Fibroblast of villous mesenchyme (primary cell): ENCODE measurements at regions not wholly inside any gene's neighbourhood (a gene's known extent, or its start where the extent isn't known, plus 50 kb on each side); places are given as distances from the start of the nearest gene placed in this dataset.

ENCODE experiments used
- DNase-seq: peaks from one replicate; pipeline ENCODE4 v3.0.0-alpha.2; 2010; ENCODE audit warnings: low read depth
- H3K4me3 ChIP-seq: 2 replicates; pipeline ENCODE4 v1.5.1; 2011; ENCODE audit warnings: low read depth, mild to moderate bottlenecking, low read length
- TF ChIP-seq, protein P1 (sequence below): IDR thresholded peaks from 2 replicates; pipeline ENCODE4 v1.5.1; 2012; ENCODE audit warnings: low read depth, mild to moderate bottlenecking, low read length; ENCODE audit not compliant: insufficient read depth

DNA sequence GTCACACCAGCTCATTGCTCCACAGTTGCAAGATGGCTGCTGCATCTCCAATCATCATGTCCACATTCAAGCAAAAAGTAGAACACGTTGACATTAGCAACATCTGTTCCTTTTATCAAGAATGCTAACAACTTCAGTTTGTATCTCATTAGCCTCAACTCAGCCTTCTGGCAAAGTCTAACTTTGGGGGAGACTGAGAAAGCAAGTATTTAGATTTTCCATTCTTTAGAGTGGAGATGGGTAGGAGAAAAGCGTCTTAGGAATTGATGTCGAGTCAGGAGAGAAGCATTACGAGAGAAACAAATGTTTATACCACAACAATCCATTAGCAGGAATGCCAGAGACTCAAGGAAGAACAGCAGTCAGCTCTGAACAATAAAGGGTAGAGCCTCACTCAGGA lies 446.3 kb downstream of the ENC1 start:
- H3K4me3 ChIP-seq, result no peak overlapping the region
- TF ChIP-seq, protein P1, sequence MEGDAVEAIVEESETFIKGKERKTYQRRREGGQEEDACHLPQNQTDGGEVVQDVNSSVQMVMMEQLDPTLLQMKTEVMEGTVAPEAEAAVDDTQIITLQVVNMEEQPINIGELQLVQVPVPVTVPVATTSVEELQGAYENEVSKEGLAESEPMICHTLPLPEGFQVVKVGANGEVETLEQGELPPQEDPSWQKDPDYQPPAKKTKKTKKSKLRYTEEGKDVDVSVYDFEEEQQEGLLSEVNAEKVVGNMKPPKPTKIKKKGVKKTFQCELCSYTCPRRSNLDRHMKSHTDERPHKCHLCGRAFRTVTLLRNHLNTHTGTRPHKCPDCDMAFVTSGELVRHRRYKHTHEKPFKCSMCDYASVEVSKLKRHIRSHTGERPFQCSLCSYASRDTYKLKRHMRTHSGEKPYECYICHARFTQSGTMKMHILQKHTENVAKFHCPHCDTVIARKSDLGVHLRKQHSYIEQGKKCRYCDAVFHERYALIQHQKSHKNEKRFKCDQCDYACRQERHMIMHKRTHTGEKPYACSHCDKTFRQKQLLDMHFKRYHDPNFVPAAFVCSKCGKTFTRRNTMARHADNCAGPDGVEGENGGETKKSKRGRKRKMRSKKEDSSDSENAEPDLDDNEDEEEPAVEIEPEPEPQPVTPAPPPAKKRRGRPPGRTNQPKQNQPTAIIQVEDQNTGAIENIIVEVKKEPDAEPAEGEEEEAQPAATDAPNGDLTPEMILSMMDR, result no peak
- DNase-seq, result peak; percentile 29

DNA sequence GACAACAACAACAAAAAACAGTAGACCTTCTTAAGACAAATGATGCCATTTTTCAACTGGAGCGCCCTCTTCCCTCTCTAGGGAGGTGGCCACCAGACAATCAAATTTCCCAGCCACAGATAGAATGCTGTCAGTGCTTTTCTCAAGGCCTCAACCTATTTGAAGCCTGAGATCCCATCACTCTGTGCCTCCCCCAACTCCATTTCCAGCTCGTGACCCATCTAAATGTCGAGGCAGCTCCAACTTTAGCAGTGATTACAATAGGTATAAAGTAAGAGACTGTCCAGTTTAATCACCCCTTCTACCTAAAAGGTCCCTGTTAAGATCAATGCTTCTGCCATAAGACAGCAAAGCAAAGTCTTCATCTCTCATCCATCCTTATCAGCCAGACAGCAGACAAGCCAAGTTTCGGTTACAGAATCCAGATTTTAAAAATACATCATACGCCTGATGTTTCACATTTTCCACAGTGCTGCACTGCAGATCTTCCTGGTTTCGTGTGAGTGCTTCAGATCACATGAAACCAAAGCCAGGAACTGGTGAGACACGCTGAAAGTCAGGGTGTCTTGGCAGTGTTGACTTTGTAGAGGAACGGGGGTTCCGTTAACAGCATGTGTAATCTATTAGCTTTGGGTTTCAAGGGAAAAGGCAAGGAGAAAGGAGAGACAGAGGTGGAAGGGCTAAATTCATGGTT lies 447.8 kb downstream of the ENC1 start:
- H3K4me3 ChIP-seq, result no peak overlapping the region
- TF ChIP-seq, protein P1, result no peak
- DNase-seq, result no peak

DNA sequence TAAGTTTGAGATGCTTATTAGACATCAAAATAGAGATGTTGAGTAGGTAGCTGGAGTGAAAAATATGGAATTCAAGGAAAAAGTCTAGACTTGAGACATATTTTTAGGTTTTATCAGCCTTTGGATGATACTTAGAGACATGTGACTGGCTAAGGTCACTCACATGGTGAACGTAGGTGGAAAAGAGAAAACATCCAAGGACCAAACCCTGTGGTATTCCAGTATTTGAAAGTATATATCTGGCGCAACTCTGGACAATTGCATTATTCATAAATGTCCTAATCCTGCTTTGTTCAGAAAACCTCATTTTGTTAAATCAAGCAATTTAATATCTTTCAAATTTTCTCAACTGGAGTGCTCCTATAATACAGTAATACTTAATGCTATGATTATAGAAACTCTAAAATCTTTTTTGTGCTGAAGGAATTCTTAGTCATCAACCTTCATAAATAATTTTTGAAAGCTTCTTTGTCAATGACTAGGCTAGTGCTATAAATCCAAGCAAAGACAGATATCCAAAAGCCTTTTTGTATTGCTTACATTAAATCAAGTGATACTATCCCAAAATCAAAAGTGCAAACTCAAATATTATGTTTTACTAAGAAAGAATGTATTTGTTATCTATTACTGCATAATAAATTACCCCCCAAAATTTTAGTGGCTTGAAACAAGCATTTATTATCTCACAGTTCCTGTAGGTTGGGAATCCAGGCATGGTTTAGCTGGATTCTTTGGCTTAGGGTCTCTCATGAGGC lies 452.0 kb downstream of the ENC1 start:
- no peak for DNase-seq
- no peak overlapping the region for H3K4me3 ChIP-seq
- TF ChIP-seq, protein P1, result no peak

DNA sequence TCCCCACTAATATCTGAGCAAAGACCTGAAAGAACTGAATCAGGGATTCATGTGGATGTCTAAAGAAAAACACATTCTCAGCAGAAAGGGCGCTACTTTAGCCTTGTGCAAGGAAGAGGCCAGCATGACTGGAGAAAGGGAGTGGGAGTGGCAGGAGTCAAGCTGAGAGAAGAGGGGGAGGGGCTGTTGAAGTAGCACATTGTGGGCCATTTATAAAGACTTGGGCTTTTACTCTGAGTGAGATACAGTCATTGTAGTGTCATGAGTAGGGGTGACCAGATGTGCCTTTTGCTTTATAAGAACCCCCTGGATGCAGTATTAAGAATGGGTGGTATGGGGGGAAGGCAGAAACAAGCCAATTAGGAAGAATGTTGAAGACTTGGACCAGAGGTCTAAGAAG lies 452.8 kb downstream of the ENC1 start:
- no peak for DNase-seq
- TF ChIP-seq, protein P1, result no peak
- H3K4me3 ChIP-seq, result no peak overlapping the region

DNA sequence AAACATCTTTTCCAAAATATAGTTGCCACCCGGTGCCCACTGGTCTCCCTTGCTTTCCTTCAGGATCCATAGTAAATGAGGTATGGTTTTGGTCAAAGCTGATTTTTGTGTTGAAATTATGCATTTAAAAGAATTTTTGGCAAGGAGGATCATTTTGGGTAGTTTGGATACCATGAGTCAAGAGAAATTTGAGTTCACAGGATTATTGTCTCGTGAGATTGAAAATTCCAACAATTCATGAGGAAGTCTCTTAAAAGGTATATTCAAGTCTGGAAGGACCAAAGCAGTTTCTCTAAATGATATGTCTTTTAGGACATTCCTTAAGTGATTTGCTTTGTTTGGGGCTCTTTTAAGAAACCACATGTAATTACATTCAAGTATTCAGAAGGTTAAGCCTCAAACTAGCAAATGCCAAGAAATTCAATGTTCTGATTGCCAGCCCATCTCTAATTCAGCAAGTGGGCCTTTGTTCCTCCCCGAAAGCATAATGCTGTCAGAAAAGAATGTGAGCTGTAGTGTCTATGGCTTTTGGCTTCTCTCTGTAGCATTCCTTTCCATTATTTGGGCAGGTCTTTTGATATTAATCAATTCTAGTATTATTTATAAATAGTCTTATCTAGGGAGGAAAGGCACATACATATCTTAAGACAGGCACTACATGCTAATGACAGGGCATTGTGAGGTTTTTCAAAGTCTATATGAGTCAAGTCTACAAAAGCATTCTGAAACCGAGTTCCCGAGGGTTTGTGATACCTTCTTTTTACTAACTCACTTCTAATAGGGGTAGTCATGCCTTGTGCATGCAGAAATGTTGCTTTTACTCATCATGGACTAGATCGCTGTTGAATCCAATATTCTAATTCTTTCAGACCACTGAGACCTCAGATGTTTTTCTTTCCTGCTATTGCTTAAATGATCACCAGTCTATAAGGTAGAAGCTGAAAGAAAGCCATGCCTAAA lies 453.9 kb downstream of the ENC1 start:
- no peak for DNase-seq
- no peak overlapping the region for H3K4me3 ChIP-seq
- TF ChIP-seq, protein P1, result no peak

DNA sequence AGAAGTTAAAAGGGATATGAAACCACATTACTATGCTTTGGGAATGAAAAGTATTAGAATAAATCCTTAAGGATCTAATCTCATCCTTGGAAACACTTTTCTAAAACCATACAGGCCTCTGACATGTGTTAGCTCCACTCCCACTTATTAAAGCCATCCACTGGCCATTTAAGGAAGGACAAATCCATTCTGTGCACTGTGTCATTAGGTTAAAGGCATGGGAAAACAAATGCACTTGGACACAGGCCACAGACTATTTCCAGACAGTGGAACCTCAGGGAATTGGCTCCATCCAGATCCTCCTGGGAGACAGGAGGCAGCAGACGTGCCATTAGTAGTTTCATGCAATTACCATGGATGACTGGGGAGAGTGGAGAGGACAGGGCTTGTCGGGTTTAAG lies 454.9 kb downstream of the ENC1 start:
- DNase-seq, result no peak
- TF ChIP-seq, protein P1, result no peak
- H3K4me3 ChIP-seq, result no peak overlapping the region
